HK-2 (cell line): ENCODE measurements at regions not wholly inside any gene's neighbourhood (a gene's known extent, or its start where the extent isn't known, plus 50 kb on each side); places are given as distances from the start of the nearest gene placed in this dataset.
"Not testable (repeated sequence)": the region's sequence is repeated elsewhere in the genome, so short reads cannot be mapped to it uniquely, and the experiment has no call there.

Experiments
- DNase-seq: peaks from one replicate; pipeline ENCODE4 v3.0.0-alpha.2; 2018; ENCODE audit not compliant: unreplicated experiment

- DNase-seq, result no peak
Observed at GRCh38 chr21:18826562-18826961, 423.0 kb upstream of the TMPRSS15 start.

- no peak for DNase-seq
Observed at GRCh38 chr21:18831942-18832676, 428.5 kb upstream of the TMPRSS15 start.

GRCh38 chr21:18832950-18833349 is 429.4 kb upstream of the TMPRSS15 start:
- DNase-seq, result no peak

GRCh38 chr21:18834121-18834520 is 430.5 kb upstream of the TMPRSS15 start:
- DNase-seq, result not testable (repeated sequence)

- peak; percentile 0 for DNase-seq
Observed at GRCh38 chr21:18840239-18840638, 436.7 kb upstream of the TMPRSS15 start.

GRCh38 chr21:18857606-18858005 is 454.0 kb upstream of the TMPRSS15 start:
- not testable (repeated sequence) for DNase-seq

GRCh38 chr21:18869104-18869503 is 465.5 kb upstream of the TMPRSS15 start:
- no peak for DNase-seq

GRCh38 chr21:18877917-18878316 is 474.3 kb upstream of the TMPRSS15 start:
- DNase-seq, result no peak

- no peak for DNase-seq
Observed at GRCh38 chr21:18887922-18888602, 484.5 kb upstream of the TMPRSS15 start.

- DNase-seq, result no peak
Observed at GRCh38 chr21:18893406-18893805, 489.8 kb upstream of the TMPRSS15 start.

- no peak for DNase-seq
Observed at GRCh38 chr21:18894387-18894786, 490.8 kb upstream of the TMPRSS15 start.

GRCh38 chr21:18899261-18899660 is 495.7 kb upstream of the TMPRSS15 start:
- DNase-seq, result no peak

- no peak for DNase-seq
Observed at GRCh38 chr21:18902660-18903059, 499.1 kb upstream of the TMPRSS15 start.

- DNase-seq, result no peak
Observed at GRCh38 chr21:18907076-18907475, 503.5 kb upstream of the TMPRSS15 start.

- no peak for DNase-seq
Observed at GRCh38 chr21:18908641-18909040, 505.1 kb upstream of the TMPRSS15 start.

- no peak for DNase-seq
Observed at GRCh38 chr21:18913914-18914313, 510.3 kb upstream of the TMPRSS15 start.

GRCh38 chr21:18914570-18914969 is 511.0 kb upstream of the TMPRSS15 start:
- no peak for DNase-seq

- DNase-seq, result no peak
Observed at GRCh38 chr21:18917622-18918021, 514.0 kb upstream of the TMPRSS15 start.

- DNase-seq, result no peak
Observed at GRCh38 chr21:18931237-18931636, 527.7 kb upstream of the TMPRSS15 start.

- no peak for DNase-seq
Observed at GRCh38 chr21:18937337-18937736, 533.8 kb upstream of the TMPRSS15 start.

GRCh38 chr21:18940791-18941190 is 537.2 kb upstream of the TMPRSS15 start:
- no peak for DNase-seq

GRCh38 chr21:18950045-18950740 is 546.6 kb upstream of the TMPRSS15 start:
- no peak for DNase-seq
